Endothelial cell of umbilical vein (primary cell): ENCODE measurements at regions not wholly inside any gene's neighbourhood (a gene's known extent, or its start where the extent isn't known, plus 50 kb on each side); places are given as distances from the start of the nearest gene placed in this dataset.

Experiments
- BruUV-seq: library from RNA; stranded (reverse); fragments of 400-500 nt; replicated peaks from 2 replicates; lab custom pipeline; 2021; lab: Mats Ljungman, UMichigan
- CTCF ChIA-PET: fragments of 300-600, 350-600 bp; sonication (Branson Sonifier 250); formaldehyde crosslinking; loops from one replicate; lab custom pipeline; 2021; ENCODE audit warnings: antibody characterized with exemption, inconsistent platforms; lab: Charles Lee
- POLR2A ChIA-PET: fragments of 300-600, 350-600 bp; sonication (Branson Sonifier 250); formaldehyde crosslinking; loops from one replicate; lab custom pipeline; 2021; ENCODE audit warnings: antibody characterized with exemption, inconsistent platforms; lab: Charles Lee
- DNase-seq: peaks from one replicate; pipeline ENCODE4 v3.0.0-alpha.2; 2011; ENCODE audit warnings: low read depth, low spot score
- FAIRE-seq: peaks from 2 replicates; lab custom pipeline; 2011; peaks lifted over from hg19 to GRCh38; lab: Jason Lieb, UNC
- H2AFZ ChIP-seq: 2 replicates; pipeline ENCODE4 v1.6.0; 2012; ENCODE audit warnings: low read depth, low read length, control low read depth, inconsistent platforms
- H3K27ac ChIP-seq: 2 replicates; pipeline ENCODE4 v1.5.1; 2011; ENCODE audit warnings: low read depth, mild to moderate bottlenecking, control low read depth, low read length, moderate library complexity; ENCODE audit not compliant: insufficient read depth
- H3K27me3 ChIP-seq, 2 experiments: 2 replicates each; pipeline versions ENCODE4 v1.6.0 to v1.6.1; 2011; ENCODE audit warnings: low read length in 2 of 2, mixed read lengths in 1 of 2; ENCODE audit not compliant: control insufficient read depth in 2 of 2, insufficient read depth in 2 of 2
- H3K36me3 ChIP-seq, 2 experiments: 2 replicates in 1 of 2; 3 replicates in 1 of 2; pipeline ENCODE4 v1.5.1; 2011; ENCODE audit warnings: low read length in 2 of 2, mild to moderate bottlenecking in 1 of 2, moderate library complexity in 1 of 2; ENCODE audit not compliant: control insufficient read depth in 2 of 2, insufficient read depth in 2 of 2; ENCODE audit errors: extremely low read depth in 1 of 2
- H3K4me1 ChIP-seq: 3 replicates; pipeline ENCODE4 v1.5.1; 2011; ENCODE audit warnings: mild to moderate bottlenecking, low read length; ENCODE audit not compliant: control insufficient read depth, insufficient read depth; ENCODE audit errors: extremely low read depth
- H3K4me2 ChIP-seq: 2 replicates; pipeline ENCODE4 v1.6.1; 2011; ENCODE audit warnings: low read length, control low read depth, mixed read lengths; ENCODE audit not compliant: insufficient read depth
- H3K4me3 ChIP-seq, 3 experiments: fragments of 200-600 bp in 1 of 3; sonication (generic), shearing (Covaris generic) in 1 of 3; replicated peaks in 1 of 3; 2 replicates each; pipeline ENCODE4 v1.5.1; 2011 to 2016; ENCODE audit warnings: control low read depth in 3 of 3, low read length in 3 of 3, mild to moderate bottlenecking in 2 of 3, inconsistent platforms in 1 of 3, low read depth in 1 of 3, moderate library complexity in 1 of 3; ENCODE audit not compliant: insufficient read depth in 1 of 3
- H3K79me2 ChIP-seq: 2 replicates; pipeline ENCODE4 v1.6.0; 2012; ENCODE audit warnings: low read length, inconsistent platforms; ENCODE audit not compliant: control insufficient read depth, insufficient read depth
- H3K9ac ChIP-seq: replicated peaks from 2 replicates; pipeline ENCODE3; 2011; ENCODE audit warnings: low read length, control low read depth; ENCODE audit not compliant: insufficient read depth; ENCODE audit errors: extremely low read depth
- H3K9me1 ChIP-seq: replicated peaks from 3 replicates; pipeline ENCODE4 v1.6.0; 2011; ENCODE audit warnings: mild to moderate bottlenecking, low read length; ENCODE audit not compliant: control insufficient read depth, insufficient read depth; ENCODE audit errors: extremely low read depth
- H3K9me3 ChIP-seq: replicated peaks from 2 replicates; pipeline ENCODE4 v1.5.1; 2012; ENCODE audit warnings: low read length, inconsistent platforms; ENCODE audit not compliant: control insufficient read depth, insufficient read depth
- H4K20me1 ChIP-seq: replicated peaks from 2 replicates; pipeline ENCODE3; 2011; ENCODE audit warnings: mild to moderate bottlenecking, low read length; ENCODE audit not compliant: control insufficient read depth, insufficient read depth; ENCODE audit errors: extremely low read depth
- EZH2 ChIP-seq: IDR thresholded peaks from 2 replicates; pipeline ENCODE4 v1.6.1; 2012; ENCODE audit warnings: borderline replicate concordance, low read depth, mild to moderate bottlenecking, moderate library complexity, low read length, inconsistent platforms; ENCODE audit not compliant: severe bottlenecking
- FOS ChIP-seq: IDR thresholded peaks from 2 replicates; pipeline ENCODE4 v1.6.1; 2011; ENCODE audit warnings: mild to moderate bottlenecking, low read length, moderate library complexity, borderline replicate concordance; ENCODE audit not compliant: insufficient read depth
- GATA2 ChIP-seq: IDR thresholded peaks from 2 replicates; pipeline ENCODE4 v1.7.0; 2011; ENCODE audit warnings: low read depth, mild to moderate bottlenecking, moderate library complexity, mixed read lengths, low read length; ENCODE audit not compliant: insufficient read length, insufficient read depth
- JUN ChIP-seq: IDR thresholded peaks from 2 replicates; pipeline ENCODE4 v1.6.1; 2011; ENCODE audit warnings: borderline replicate concordance, low read depth; ENCODE audit not compliant: insufficient read length, insufficient read depth
- MYC ChIP-seq: IDR thresholded peaks from one replicate; pipeline ENCODE4 v1.6.1; 2011; ENCODE audit warnings: mild to moderate bottlenecking, low read depth, low read length
- POLR2A ChIP-seq: IDR thresholded peaks from 2 replicates; pipeline ENCODE4 v1.6.1; 2012; ENCODE audit warnings: low read depth, mild to moderate bottlenecking, control low read depth, low read length
- POLR2AphosphoS5 ChIP-seq: IDR thresholded peaks from 2 replicates; pipeline ENCODE4 v1.6.1; 2012; ENCODE audit warnings: low read depth, mild to moderate bottlenecking, control low read depth, low read length, moderate library complexity; ENCODE audit not compliant: insufficient read depth
- dilution Hi-C: fragments of 300-500 bp; cut with MboI; formaldehyde crosslinking; loops from one replicate; pipeline ENCODE4 v1.15.0; 2019; ENCODE audit warnings: low sequenced_read_pairs; ENCODE audit not compliant: extremely low pct_ligation_motif_present
- intact Hi-C: fragments of 100-400 bp; cut with micrococcal nuclease; formaldehyde crosslinking; loops from one replicate; pipeline ENCODE4 v1.10.0; 2022
- TF ChIP-seq, protein P1 (sequence below): IDR thresholded peaks from 2 replicates; pipeline ENCODE4 v1.6.1; 2011; ENCODE audit not compliant: insufficient read depth, insufficient read length
- TF ChIP-seq, protein P2 (sequence below), 2 donors: IDR thresholded peaks; 1 replicate in 1 of 2; 2 replicates in 1 of 2; pipeline ENCODE4 v1.5.1; 2011; ENCODE audit warnings: low read length in 2 of 2, mild to moderate bottlenecking in 2 of 2, moderate library complexity in 2 of 2, control low read depth in 1 of 2, inconsistent platforms in 1 of 2, low read depth in 1 of 2; ENCODE audit not compliant: insufficient read depth in 1 of 2; ENCODE audit errors: extremely low read depth in 1 of 2

- Histone ChIP-seq H3K27me3 (peaks cover 6 to 7% of the 10 kb centered on the region in 2 experiments), H3K9ac (no peak overlapping the region), H3K9me1 (no peaks in the 10 kb centered on the region), H4K20me1 (no peaks in the 10 kb centered on the region), H2AFZ (no peak overlapping the region), H3K27ac (no peak overlapping the region), H3K4me2 (no peak overlapping the region), H3K4me3 (no peak overlapping the region), H3K9me3 (no peaks in the 10 kb centered on the region), H3K4me1 (no peaks in the 10 kb centered on the region), H3K79me2 (no peaks in the 10 kb centered on the region), H3K36me3 (no peaks in the 10 kb centered on the region)
- POLR2A ChIA-PET = no interaction called here
- CTCF ChIA-PET = interaction anchor here (1.2 kb wide), 1 partner anchor 8 kb away, joined by 3 read pairs; no protein-coding TSS in a partner anchor
- DNase-seq (no peak), FAIRE-seq (no peak)
- no TSS peak for BruUV-seq
- intact Hi-C loops = no loop called here
- dilution Hi-C loops = no loop called here
- TF ChIP-seq JUN (no peak), FOS (no peak), GATA2 (no peak), EZH2 (no peak), POLR2AphosphoS5 (no peak), MYC (no peak), POLR2A (no peak)
- TF ChIP-seq, protein P1, sequence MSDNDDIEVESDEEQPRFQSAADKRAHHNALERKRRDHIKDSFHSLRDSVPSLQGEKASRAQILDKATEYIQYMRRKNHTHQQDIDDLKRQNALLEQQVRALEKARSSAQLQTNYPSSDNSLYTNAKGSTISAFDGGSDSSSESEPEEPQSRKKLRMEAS = no peak
- TF ChIP-seq, protein P2, sequence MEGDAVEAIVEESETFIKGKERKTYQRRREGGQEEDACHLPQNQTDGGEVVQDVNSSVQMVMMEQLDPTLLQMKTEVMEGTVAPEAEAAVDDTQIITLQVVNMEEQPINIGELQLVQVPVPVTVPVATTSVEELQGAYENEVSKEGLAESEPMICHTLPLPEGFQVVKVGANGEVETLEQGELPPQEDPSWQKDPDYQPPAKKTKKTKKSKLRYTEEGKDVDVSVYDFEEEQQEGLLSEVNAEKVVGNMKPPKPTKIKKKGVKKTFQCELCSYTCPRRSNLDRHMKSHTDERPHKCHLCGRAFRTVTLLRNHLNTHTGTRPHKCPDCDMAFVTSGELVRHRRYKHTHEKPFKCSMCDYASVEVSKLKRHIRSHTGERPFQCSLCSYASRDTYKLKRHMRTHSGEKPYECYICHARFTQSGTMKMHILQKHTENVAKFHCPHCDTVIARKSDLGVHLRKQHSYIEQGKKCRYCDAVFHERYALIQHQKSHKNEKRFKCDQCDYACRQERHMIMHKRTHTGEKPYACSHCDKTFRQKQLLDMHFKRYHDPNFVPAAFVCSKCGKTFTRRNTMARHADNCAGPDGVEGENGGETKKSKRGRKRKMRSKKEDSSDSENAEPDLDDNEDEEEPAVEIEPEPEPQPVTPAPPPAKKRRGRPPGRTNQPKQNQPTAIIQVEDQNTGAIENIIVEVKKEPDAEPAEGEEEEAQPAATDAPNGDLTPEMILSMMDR (IDR thresholded peaks at IDR 0.05; ENCODE audit: extremely low read depth in 1 of 2, insufficient read depth in 1 of 2, low read depth in 1 of 2, low read length in 2 of 2) = no peak
Measured at GRCh38 chr11:109892321-109892794, 200.8 kb upstream of the ZC3H12C start.
